H1 (cell line): ENCODE measurements at regions not wholly inside any gene's neighbourhood (a gene's known extent, or its start where the extent isn't known, plus 50 kb on each side); places are given as distances from the start of the nearest gene placed in this dataset.

Experiments
- CTCF ChIA-PET: fragments of 300-600 bp; sonication (Branson Sonifier 250); formaldehyde crosslinking; loops from one replicate; lab custom pipeline; 2021; ENCODE audit not compliant: partially characterized antibody; lab: Charles Lee
- POLR2A ChIA-PET: fragments of 300-600 bp; sonication (Branson Sonifier 250); formaldehyde crosslinking; loops from one replicate; lab custom pipeline; 2021; ENCODE audit warnings: inconsistent platforms; ENCODE audit not compliant: partially characterized antibody; lab: Charles Lee
- DNase-seq, 2 experiments: peaks; one replicate each; pipeline versions ENCODE4 v3.0.0 to v3.0.0-alpha.2; 2010 to 2022; ENCODE audit warnings: low spot score in 2 of 2, low read depth in 1 of 2, mixed read lengths in 1 of 2
- FAIRE-seq: peaks from 2 replicates; lab custom pipeline; 2011; peaks lifted over from hg19 to GRCh38; lab: Jason Lieb, UNC
- H2AFZ ChIP-seq: 2 replicates; pipeline ENCODE4 v1.8.1; 2012; ENCODE audit warnings: low read length, inconsistent platforms
- H2AK5ac ChIP-seq: 2 replicates; pipeline ENCODE4 v1.6.1; 2013; ENCODE audit warnings: low read depth, low read length
- H2BK120ac ChIP-seq: replicated peaks from 2 replicates; pipeline ENCODE3; 2013; ENCODE audit warnings: low read depth, low read length, inconsistent platforms
- H2BK12ac ChIP-seq: 2 replicates; pipeline ENCODE4 v1.6.1; 2013; ENCODE audit warnings: low read depth, low read length
- H2BK15ac ChIP-seq: 2 replicates; pipeline ENCODE4 v1.6.1; 2013; ENCODE audit warnings: low read length
- H2BK20ac ChIP-seq: 2 replicates; pipeline ENCODE4 v1.6.1; 2013; ENCODE audit warnings: low read length
- H2BK5ac ChIP-seq: 2 replicates; pipeline ENCODE4 v1.6.1; 2013; ENCODE audit warnings: low read depth, low read length
- H3K14ac ChIP-seq: 2 replicates; pipeline ENCODE4 v1.6.1; 2013; ENCODE audit warnings: inconsistent platforms; ENCODE audit not compliant: insufficient read length
- H3K18ac ChIP-seq: 2 replicates; pipeline ENCODE4 v1.6.1; 2013; ENCODE audit warnings: low read length; ENCODE audit errors: extremely low read depth
- H3K23ac ChIP-seq: 2 replicates; pipeline ENCODE4 v1.6.1; 2013; ENCODE audit warnings: inconsistent platforms; ENCODE audit not compliant: insufficient read length
- H3K23me2 ChIP-seq: 2 replicates; pipeline ENCODE4 v1.6.1; 2013; ENCODE audit warnings: low read depth, low read length
- H3K27ac ChIP-seq: 2 replicates; pipeline ENCODE4 v1.6.1; 2011; ENCODE audit warnings: low read depth, low read length, inconsistent platforms
- H3K27me3 ChIP-seq, 4 experiments: replicated peaks in 1 of 4; 1 replicate in 1 of 4; 2 replicates in 3 of 4; pipeline versions ENCODE4 v1.6.1 to v1.8.1; 2011 to 2013; ENCODE audit warnings: low read length in 3 of 4, mild to moderate bottlenecking in 3 of 4, inconsistent platforms in 2 of 4, mixed read lengths in 2 of 4, moderate library complexity in 1 of 4; ENCODE audit not compliant: control insufficient read depth in 3 of 4, insufficient read depth in 3 of 4; ENCODE audit errors: extremely low read depth in 1 of 4
- H3K36me3 ChIP-seq, 4 experiments: 2 replicates each; pipeline versions ENCODE4 v1.6.1 to v1.8.1; 2011 to 2013; ENCODE audit warnings: mild to moderate bottlenecking in 4 of 4, low read length in 3 of 4, moderate library complexity in 2 of 4, control low read depth in 1 of 4, inconsistent platforms in 1 of 4; ENCODE audit not compliant: insufficient read depth in 4 of 4, control insufficient read depth in 2 of 4
- H3K4ac ChIP-seq: replicated peaks from 2 replicates; pipeline ENCODE3; 2013; ENCODE audit warnings: low read length, low read depth, mixed read lengths, inconsistent platforms; ENCODE audit not compliant: insufficient read length
- H3K4me1 ChIP-seq, 4 experiments: replicated peaks in 1 of 4; 1 replicate in 1 of 4; 2 replicates in 3 of 4; pipeline versions ENCODE4 v1.6.1 to v1.8.1; 2011 to 2013; ENCODE audit warnings: low read length in 3 of 4, inconsistent platforms in 2 of 4, mixed read lengths in 1 of 4; ENCODE audit not compliant: insufficient read depth in 4 of 4, control insufficient read depth in 3 of 4
- H3K4me2 ChIP-seq, 2 experiments: 2 replicates each; pipeline versions ENCODE4 v1.6.1 to v1.8.1; 2011 to 2013; ENCODE audit warnings: low read depth in 2 of 2, low read length in 2 of 2, control low read depth in 1 of 2, inconsistent platforms in 1 of 2, mild to moderate bottlenecking in 1 of 2; ENCODE audit not compliant: insufficient read depth in 1 of 2
- H3K4me3 ChIP-seq, 4 experiments: fragments of 200-600, 300-600 bp in 1 of 4; sonication (generic), shearing (Covaris generic), sonication (Bioruptor Twin) in 1 of 4; 2 replicates each; pipeline versions ENCODE4 v1.5.1 to v1.8.1; 2011 to 2016; ENCODE audit warnings: low read length in 4 of 4, low read depth in 3 of 4, control low read depth in 2 of 4, inconsistent platforms in 2 of 4, mild to moderate bottlenecking in 2 of 4, mixed read lengths in 1 of 4, moderate library complexity in 1 of 4; ENCODE audit not compliant: insufficient read depth in 2 of 4; ENCODE audit errors: extremely low read depth in 1 of 4
- H3K56ac ChIP-seq: replicated peaks from 2 replicates; pipeline ENCODE3; 2013; ENCODE audit warnings: low read depth, mild to moderate bottlenecking, mixed read lengths, low read length, inconsistent platforms; ENCODE audit not compliant: insufficient read length
- H3K79me1 ChIP-seq: 2 replicates; pipeline ENCODE4 v1.6.1; 2013; ENCODE audit warnings: low read depth, low read length, control low read depth
- H3K79me2 ChIP-seq, 2 experiments: 2 replicates each; pipeline versions ENCODE4 v1.6.1 to v1.8.1; 2012 to 2013; ENCODE audit warnings: low read length in 2 of 2, mild to moderate bottlenecking in 2 of 2, inconsistent platforms in 1 of 2; ENCODE audit not compliant: insufficient read depth in 2 of 2, control insufficient read depth in 1 of 2
- H3K9ac ChIP-seq, 4 experiments: replicated peaks in 1 of 4; 1 replicate in 1 of 4; 2 replicates in 3 of 4; pipeline versions ENCODE4 v1.6.1 to v1.8.1; 2011 to 2013; ENCODE audit warnings: low read depth in 3 of 4, low read length in 3 of 4, control low read depth in 2 of 4, mild to moderate bottlenecking in 2 of 4, moderate library complexity in 2 of 4, inconsistent platforms in 1 of 4; ENCODE audit errors: extremely low read depth in 1 of 4
- H3K9me3 ChIP-seq, 2 experiments: 2 replicates each; pipeline versions ENCODE4 v1.6.1 to v1.8.1; 2012 to 2013; ENCODE audit warnings: mild to moderate bottlenecking in 2 of 2, moderate library complexity in 2 of 2, control low read depth in 1 of 2, inconsistent platforms in 1 of 2, low read depth in 1 of 2, low read length in 1 of 2, mixed read lengths in 1 of 2; ENCODE audit not compliant: insufficient read depth in 2 of 2
- H4K20me1 ChIP-seq, 2 experiments: replicated peaks in 1 of 2; 2 replicates each; pipeline versions ENCODE3 to v1.8.1; 2011 to 2013; ENCODE audit warnings: inconsistent platforms in 2 of 2, low read length in 2 of 2, mild to moderate bottlenecking in 1 of 2; ENCODE audit not compliant: insufficient read depth in 2 of 2, control insufficient read depth in 1 of 2
- H4K5ac ChIP-seq: 2 replicates; pipeline ENCODE4 v1.6.1; 2013; ENCODE audit warnings: low read length, low read depth, mixed read lengths, inconsistent platforms; ENCODE audit not compliant: insufficient read length
- H4K8ac ChIP-seq: 2 replicates; pipeline ENCODE4 v1.8.0; 2013; ENCODE audit warnings: mild to moderate bottlenecking, moderate library complexity, low read length, inconsistent platforms; ENCODE audit not compliant: insufficient read depth; ENCODE audit errors: extremely low read depth
- H4K91ac ChIP-seq: replicated peaks from 2 replicates; pipeline ENCODE3; 2013; ENCODE audit warnings: low read length, mixed read lengths, inconsistent platforms; ENCODE audit not compliant: insufficient read length
- BACH1 ChIP-seq: IDR thresholded peaks from 2 replicates; pipeline ENCODE4 v1.6.1; 2012; ENCODE audit warnings: low read length, improper control_type of control experiment
- BCL11A ChIP-seq, 2 experiments: IDR thresholded peaks; one replicate each; pipeline ENCODE4 v1.6.1; 2011; ENCODE audit warnings: low read depth in 2 of 2, low read length in 2 of 2, mild to moderate bottlenecking in 2 of 2
- CBX8 ChIP-seq: fragments of 300-800, 300-1000 bp; sonication (generic); IDR thresholded peaks from 2 replicates; pipeline ENCODE4 v1.7.1; 2016; ENCODE audit warnings: low read depth, low read length, borderline replicate concordance
- CEBPB ChIP-seq: IDR thresholded peaks from 2 replicates; pipeline ENCODE4 v1.6.1; 2012; ENCODE audit warnings: low read depth, low read length
- CTCF ChIP-seq, 3 experiments: IDR thresholded peaks; 1 replicate in 2 of 3; 2 replicates in 1 of 3; pipeline versions ENCODE4 v1.5.1 to v1.6.1; 2011; ENCODE audit warnings: low read length in 3 of 3, mild to moderate bottlenecking in 3 of 3, inconsistent platforms in 2 of 3, low read depth in 1 of 3, moderate library complexity in 1 of 3; ENCODE audit not compliant: insufficient read depth in 1 of 3; ENCODE audit errors: control extremely low read depth in 1 of 3
- EGR1 ChIP-seq: IDR thresholded peaks from 2 replicates; pipeline ENCODE4 v1.6.1; 2011; ENCODE audit warnings: low read depth, low read length, borderline replicate concordance
- EZH2 ChIP-seq: fragments of 200-600 bp; sonication (generic); IDR thresholded peaks from 2 replicates; pipeline ENCODE4 v1.7.1; 2012; ENCODE audit warnings: low read depth, mild to moderate bottlenecking, moderate library complexity, low read length, inconsistent platforms; ENCODE audit not compliant: severe bottlenecking
- HDAC6 ChIP-seq: IDR thresholded peaks from one replicate; pipeline ENCODE4 v1.7.1; 2012; ENCODE audit warnings: low read depth, mild to moderate bottlenecking, inconsistent platforms, low read length, moderate library complexity
- POLR2A ChIP-seq, 2 experiments: IDR thresholded peaks; 1 replicate in 1 of 2; 2 replicates in 1 of 2; pipeline ENCODE4 v1.6.1; 2011; ENCODE audit warnings: low read depth in 2 of 2, low read length in 2 of 2, mild to moderate bottlenecking in 2 of 2; ENCODE audit errors: control extremely low read depth in 1 of 2
- SIN3A ChIP-seq, 2 experiments: IDR thresholded peaks in 1 of 2; conservative IDR thresholded peaks in 1 of 2; 2 replicates each; pipeline ENCODE4 v1.6.1; 2011 to 2012; ENCODE audit warnings: low read length in 2 of 2, improper control_type of control experiment in 1 of 2, low read depth in 1 of 2, mild to moderate bottlenecking in 1 of 2
- SP2 ChIP-seq: IDR thresholded peaks from 2 replicates; pipeline ENCODE4 v1.6.1; 2012; ENCODE audit warnings: mild to moderate bottlenecking, low read length, inconsistent platforms
- TBP ChIP-seq: IDR thresholded peaks from 2 replicates; pipeline ENCODE4 v1.6.1; 2011; ENCODE audit warnings: low read depth, low read length, improper control_type of control experiment
- ZNF274 ChIP-seq: IDR thresholded peaks from 2 replicates; pipeline ENCODE4 v1.7.0; 2012; ENCODE audit warnings: low read length, borderline replicate concordance; ENCODE audit errors: extremely low read depth
- WGBS, 2 experiments: shearing (Covaris generic) in 1 of 2; methylation state at CpG; one replicate each; pipeline versions ENCODE4 v1.1.6 to v1.1.7; 2013 to 2015; ENCODE audit warnings: low lambda C conversion rate in 2 of 2, mixed read lengths in 2 of 2, inconsistent platforms in 1 of 2, low coverage in 1 of 2, missing lambda C conversion rate in 1 of 2; ENCODE audit not compliant: insufficient replicate concordance in 2 of 2, insufficient coverage in 1 of 2, insufficient read length in 1 of 2; ENCODE audit errors: extremely low coverage in 1 of 2, missing lambda C conversion rate in 1 of 2; 5-methylcytosine and 5-hydroxymethylcytosine counted together

GRCh38 chr14:82704218-82704617 lies 1170.6 kb upstream of the SEL1L start:
- H3K9me3 ChIP-seq: no peaks in the 10 kb centered on the region
- no peaks in the 10 kb centered on the region for H3K27me3 ChIP-seq
- no peak overlapping the region for H2BK12ac ChIP-seq
- no peaks in the 10 kb centered on the region for H3K79me1 ChIP-seq
- H3K23ac ChIP-seq: no peak overlapping the region
- no peak overlapping the region for H4K91ac ChIP-seq
- no peak overlapping the region for H4K8ac ChIP-seq
- no peak overlapping the region for H3K4ac ChIP-seq
- no peak for DNase-seq
- no peaks in the 10 kb centered on the region for H3K79me2 ChIP-seq
- no peak overlapping the region for H3K4me2 ChIP-seq
- WGBS, 2 experiments: 73% methylated on average over 4 of the region's 4 CpGs; no CpG with 5 or more reads in 1 of the 2 experiments
- no peak overlapping the region for H2BK15ac ChIP-seq
- no peak for FAIRE-seq
- H4K20me1 ChIP-seq: no peaks in the 10 kb centered on the region
- H2BK120ac ChIP-seq: no peak overlapping the region
- no peak overlapping the region for H3K4me3 ChIP-seq
- no peak overlapping the region for H3K18ac ChIP-seq
- H2BK20ac ChIP-seq: no peak overlapping the region
- no peak overlapping the region for H3K14ac ChIP-seq
- no peak overlapping the region for H2AFZ ChIP-seq
- H3K9ac ChIP-seq: no peak overlapping the region
- no peak overlapping the region for H4K5ac ChIP-seq
- H3K27ac ChIP-seq: no peak overlapping the region
- no peaks in the 10 kb centered on the region for H3K36me3 ChIP-seq
- ChIA-PET CTCF (interaction anchor here (0.9 kb wide), 1 partner anchor 1079 kb away, joined by 3 read pairs; no protein-coding TSS in a partner anchor), POLR2A (no interaction called here)
- no peak overlapping the region for H2BK5ac ChIP-seq
- H3K23me2 ChIP-seq: no peaks in the 10 kb centered on the region; the same call in 1 of the 2 replicates
- H3K56ac ChIP-seq: no peak overlapping the region
- H3K4me1 ChIP-seq: no peaks in the 10 kb centered on the region
- H2AK5ac ChIP-seq: no peak overlapping the region
- no peak for TF ChIP-seq CTCF (IDR thresholded peaks at IDR 0.05; ENCODE audit: control extremely low read depth in 1 of 3, insufficient read depth in 1 of 3, low read depth in 1 of 3, low read length in 3 of 3)
- TF ChIP-seq EGR1: no peak
- TF ChIP-seq CEBPB: no peak
- TF ChIP-seq ZNF274: no peak
- TF ChIP-seq BACH1: no peak
- no peak for TF ChIP-seq POLR2A (IDR thresholded peaks at IDR 0.05; ENCODE audit: control extremely low read depth in 1 of 2, low read depth in 2 of 2, low read length in 2 of 2)
- no peak for TF ChIP-seq SP2
- TF ChIP-seq TBP: no peak
- TF ChIP-seq BCL11A (IDR thresholded peaks at IDR 0.05; ENCODE audit: low read depth in 2 of 2, low read length in 2 of 2): no peak
- TF ChIP-seq SIN3A (conservative IDR thresholded peaks at IDR 0.05 in 1 of 2, IDR thresholded peaks at IDR 0.05 in 1 of 2; ENCODE audit: low read depth in 1 of 2, low read length in 2 of 2): no peak
- TF ChIP-seq HDAC6: no peak
- TF ChIP-seq CBX8: no peak
- no peak for TF ChIP-seq EZH2
